ENCODE measurements at regions not wholly inside any gene's neighbourhood (a gene's known extent, or its start where the extent isn't known, plus 50 kb on each side); places are given as distances from the start of the nearest gene placed in this dataset.
"Not testable (repeated sequence)": the region's sequence is repeated elsewhere in the genome, so short reads cannot be mapped to it uniquely, and the experiment has no call there.

- not testable (repeated sequence) for TF ChIP-seq CTCF (conservative IDR thresholded peaks at IDR 0.05; ENCODE audit: low read length); EZH2phosphoT487 (IDR thresholded peaks at IDR 0.05; ENCODE audit: borderline replicate concordance)
Observed at GRCh38 chr16:29220647-29221191, 185.8 kb downstream of the NPIPB11 start.

Measured in Loucy (cell line).